C4-2B (cell line): ENCODE measurements at regions not wholly inside any gene's neighbourhood (a gene's known extent, or its start where the extent isn't known, plus 50 kb on each side); places are given as distances from the start of the nearest gene placed in this dataset.

Experiments
- CTCF ChIP-seq: fragments of 450-650 bp; conservative IDR thresholded peaks from 2 replicates; pipeline ENCODE4 v1.5.1; 2017; ENCODE audit warnings: mild to moderate bottlenecking
- ZFX ChIP-seq: fragments of 450-650 bp; IDR thresholded peaks from 2 replicates; pipeline ENCODE4 v1.6.1; 2017

DNA sequence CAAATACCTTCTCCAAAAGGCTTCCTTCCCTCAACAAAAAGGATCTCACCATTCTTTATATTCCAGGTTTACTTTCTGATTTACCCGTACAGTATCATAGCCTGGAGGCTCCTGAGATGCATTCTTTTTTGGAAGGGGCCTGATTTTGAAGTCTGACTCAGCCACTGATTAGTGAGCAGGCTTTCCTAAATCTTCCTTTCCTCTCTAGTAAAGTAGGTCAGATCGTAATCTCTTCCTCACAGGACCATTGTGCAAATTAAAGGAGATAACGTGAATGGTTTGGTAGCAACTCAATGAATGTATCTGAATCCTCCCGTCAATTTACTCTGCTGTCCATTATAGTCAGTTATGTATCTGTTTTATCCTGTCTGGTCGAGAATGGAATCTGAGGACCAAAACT lies 227.7 kb upstream of the ANO5 start:
- TF ChIP-seq CTCF (no peak), ZFX (no peak)
